GM18867 (cell line): ENCODE measurements at regions not wholly inside any gene's neighbourhood (a gene's known extent, or its start where the extent isn't known, plus 50 kb on each side); places are given as distances from the start of the nearest gene placed in this dataset.

ENCODE experiments used
- ATAC-seq: cut with Tn5 transposase; IDR thresholded peaks from one replicate; pipeline ENCODE4 v1.9.1; 2021; ENCODE audit warnings: mild to moderate bottlenecking, moderate library complexity; ENCODE audit not compliant: unreplicated experiment

GRCh38 chr18:77733292-77733903 is 483.8 kb downstream of the GALR1 start:
- ATAC-seq, result no peak

- ATAC-seq, result no peak
Observed at GRCh38 chr18:77736842-77737241, 487.2 kb downstream of the GALR1 start.

- no peak for ATAC-seq
Observed at GRCh38 chr18:77737405-77737804, 487.8 kb downstream of the GALR1 start.

GRCh38 chr18:77749089-77749488 is 499.4 kb downstream of the GALR1 start:
- no peak for ATAC-seq

- no peak for ATAC-seq
Observed at GRCh38 chr18:77750006-77750405, 500.4 kb downstream of the GALR1 start.

- ATAC-seq, result no peak
Observed at GRCh38 chr18:77754475-77755044, 504.9 kb downstream of the GALR1 start.

- no peak for ATAC-seq
Observed at GRCh38 chr18:77755187-77755586, 505.5 kb downstream of the GALR1 start.

GRCh38 chr18:77761332-77761731 is 511.7 kb downstream of the GALR1 start:
- ATAC-seq, result no peak

- ATAC-seq, result no peak
Observed at GRCh38 chr18:77762014-77762413, 512.4 kb downstream of the GALR1 start.

- ATAC-seq, result no peak
Observed at GRCh38 chr18:77762642-77763041, 513.0 kb downstream of the GALR1 start.

GRCh38 chr18:77763530-77764145 is 514.0 kb downstream of the GALR1 start:
- no peak for ATAC-seq

GRCh38 chr18:77765468-77765867 is 515.8 kb downstream of the GALR1 start:
- no peak for ATAC-seq

- ATAC-seq, result no peak
Observed at GRCh38 chr18:77766421-77766820, 516.8 kb downstream of the GALR1 start.

GRCh38 chr18:77772177-77772576 is 522.5 kb downstream of the GALR1 start:
- ATAC-seq, result no peak

- no peak for ATAC-seq
Observed at GRCh38 chr18:77776104-77776503, 526.5 kb downstream of the GALR1 start.

- ATAC-seq, result no peak
Observed at GRCh38 chr18:77777163-77777562, 527.5 kb downstream of the GALR1 start.

GRCh38 chr18:77784759-77785379 is 535.2 kb downstream of the GALR1 start:
- no peak for ATAC-seq

- no peak for ATAC-seq
Observed at GRCh38 chr18:77785415-77785975, 535.8 kb downstream of the GALR1 start.

GRCh38 chr18:77803024-77803423 is 553.4 kb downstream of the GALR1 start:
- ATAC-seq, result no peak

- ATAC-seq, result no peak
Observed at GRCh38 chr18:77804382-77804781, 554.7 kb downstream of the GALR1 start.

GRCh38 chr18:77807650-77808049 is 558.0 kb downstream of the GALR1 start:
- ATAC-seq, result no peak

GRCh38 chr18:77811503-77811902 is 561.9 kb downstream of the GALR1 start:
- no peak for ATAC-seq
